ENCODE measurements at regions not wholly inside any gene's neighbourhood (a gene's known extent, or its start where the extent isn't known, plus 50 kb on each side); places are given as distances from the start of the nearest gene placed in this dataset.

GRCh38 chr10:130244031-130244927, 108.1 kb downstream of the GLRX3 start:
- no peak for DNase-seq (ENCODE audit: low read depth)
- H3K4me3 ChIP-seq (ENCODE audit: low read depth, low read length), result no peak overlapping the region
- no peak for TF ChIP-seq CTCF (IDR thresholded peaks at IDR 0.05; ENCODE audit: insufficient read depth, low read length, severe bottlenecking)
- H3K27me3 ChIP-seq (ENCODE audit: control insufficient read depth, insufficient read depth, low read length), result no peaks in the 10 kb centered on the region
- H3K36me3 ChIP-seq (ENCODE audit: control insufficient read depth, insufficient read depth, low read length), result no peaks in the 10 kb centered on the region
- FAIRE-seq, result no peak

- no peak for DNase-seq (ENCODE audit: low read depth)
These were observed 108.8 kb downstream of the GLRX3 start for GRCh38 chr10:130244928-130245495.

GRCh38 chr10:130246113-130246512, 109.9 kb downstream of the GLRX3 start:
- FAIRE-seq, result no peak
- no peak for DNase-seq (ENCODE audit: low read depth)
- Histone ChIP-seq H3K36me3 (ENCODE audit: control insufficient read depth, insufficient read depth, low read length) (no peaks in the 10 kb centered on the region), H3K4me3 (ENCODE audit: low read depth, low read length) (no peak overlapping the region), H3K27me3 (ENCODE audit: control insufficient read depth, insufficient read depth, low read length) (no peaks in the 10 kb centered on the region)
- TF ChIP-seq CTCF (IDR thresholded peaks at IDR 0.05; ENCODE audit: insufficient read depth, low read length, severe bottlenecking), result no peak

More at GRCh38 chr10:130244928-130245495, 108.8 kb downstream of the GLRX3 start:
- H3K4me3 ChIP-seq (ENCODE audit: low read depth, low read length), result no peak overlapping the region
- TF ChIP-seq CTCF (IDR thresholded peaks at IDR 0.05; ENCODE audit: insufficient read depth, low read length, severe bottlenecking), result no peak
- no peaks in the 10 kb centered on the region for H3K27me3 ChIP-seq (ENCODE audit: control insufficient read depth, insufficient read depth, low read length)
- H3K36me3 ChIP-seq (ENCODE audit: control insufficient read depth, insufficient read depth, low read length), result no peaks in the 10 kb centered on the region
- no peak for FAIRE-seq

- DNase-seq (ENCODE audit: low read depth) (no peak), FAIRE-seq (no peak)
- no peak for TF ChIP-seq CTCF (IDR thresholded peaks at IDR 0.05; ENCODE audit: insufficient read depth, low read length, severe bottlenecking)
- Histone ChIP-seq H3K27me3 (ENCODE audit: control insufficient read depth, insufficient read depth, low read length) (no peaks in the 10 kb centered on the region), H3K4me3 (ENCODE audit: low read depth, low read length) (no peak overlapping the region), H3K36me3 (ENCODE audit: control insufficient read depth, insufficient read depth, low read length) (no peaks in the 10 kb centered on the region)
These were observed 113.9 kb downstream of the GLRX3 start for GRCh38 chr10:130250127-130250526.

GRCh38 chr10:130251766-130252165, 115.6 kb downstream of the GLRX3 start:
- FAIRE-seq, result no peak
- H3K36me3 ChIP-seq (ENCODE audit: control insufficient read depth, insufficient read depth, low read length), result no peaks in the 10 kb centered on the region
- no peak overlapping the region for H3K4me3 ChIP-seq (ENCODE audit: low read depth, low read length)
- no peak for DNase-seq (ENCODE audit: low read depth)
- no peaks in the 10 kb centered on the region for H3K27me3 ChIP-seq (ENCODE audit: control insufficient read depth, insufficient read depth, low read length)
- TF ChIP-seq CTCF (IDR thresholded peaks at IDR 0.05; ENCODE audit: insufficient read depth, low read length, severe bottlenecking), result no peak

Data from bronchial epithelial cell (primary cell).